SK-N-DZ (cell line): ENCODE measurements at regions not wholly inside any gene's neighbourhood (a gene's known extent, or its start where the extent isn't known, plus 50 kb on each side); places are given as distances from the start of the nearest gene placed in this dataset.

Experiments
- DNase-seq: peaks from one replicate; pipeline ENCODE4 v3.0.0-alpha.2; 2015; ENCODE audit warnings: low spot score
- small RNA-seq, 2 experiments: library from RNA; depleted of rRNA; stranded (forward); fragments of <200 nt; gene quantifications; one replicate each; pipeline ENCODE3, GENCODE V24; 2014

DNA sequence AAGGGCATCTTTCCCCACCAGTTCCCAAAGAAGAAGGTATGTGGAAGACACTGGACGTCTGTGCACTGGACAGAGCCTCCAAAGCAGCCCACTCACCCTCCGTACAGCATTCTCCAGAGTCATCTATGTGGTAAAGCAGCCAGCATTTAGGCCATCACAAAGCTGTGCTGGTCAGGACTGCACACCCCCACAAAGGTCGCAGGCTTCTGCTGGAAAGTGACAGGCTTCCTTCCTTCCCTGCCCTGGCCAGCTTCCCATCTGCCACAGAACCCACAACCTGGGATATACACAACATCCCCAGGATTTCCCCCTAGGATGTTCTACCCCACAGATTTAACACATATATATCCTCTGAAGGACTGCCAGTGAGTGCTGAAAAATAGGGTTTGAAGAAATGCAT, 64.6 kb upstream of the GALNT15 start:
- no peak for DNase-seq

DNA sequence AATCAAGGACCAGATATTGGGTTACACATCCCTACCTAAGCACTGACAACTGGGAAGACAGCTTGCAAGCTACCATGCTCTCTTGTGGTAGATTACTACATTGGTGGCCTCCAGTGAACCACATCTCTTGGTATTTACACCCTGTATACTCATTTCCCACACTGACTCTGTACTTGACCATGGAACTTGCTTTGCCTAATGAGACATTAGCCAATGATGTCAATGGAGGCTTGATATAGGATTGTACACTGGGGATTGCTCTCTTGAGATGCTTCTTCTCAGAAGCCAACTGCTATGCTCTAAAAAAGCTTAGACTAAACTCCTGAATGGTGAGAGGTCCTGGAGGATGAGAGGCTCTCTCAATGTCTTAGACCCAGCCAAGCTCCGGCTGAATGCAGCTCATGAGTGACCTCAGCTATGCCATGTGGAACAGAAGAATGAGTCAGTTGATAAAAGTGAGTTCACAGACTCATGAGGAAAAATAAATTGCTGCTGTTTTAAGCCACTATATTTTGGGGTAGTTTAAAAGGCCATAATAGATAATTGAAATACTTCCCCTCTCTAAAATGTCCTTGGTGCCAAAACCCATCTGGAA, 61.5 kb upstream of the GALNT15 start:
- DNase-seq = no peak

DNA sequence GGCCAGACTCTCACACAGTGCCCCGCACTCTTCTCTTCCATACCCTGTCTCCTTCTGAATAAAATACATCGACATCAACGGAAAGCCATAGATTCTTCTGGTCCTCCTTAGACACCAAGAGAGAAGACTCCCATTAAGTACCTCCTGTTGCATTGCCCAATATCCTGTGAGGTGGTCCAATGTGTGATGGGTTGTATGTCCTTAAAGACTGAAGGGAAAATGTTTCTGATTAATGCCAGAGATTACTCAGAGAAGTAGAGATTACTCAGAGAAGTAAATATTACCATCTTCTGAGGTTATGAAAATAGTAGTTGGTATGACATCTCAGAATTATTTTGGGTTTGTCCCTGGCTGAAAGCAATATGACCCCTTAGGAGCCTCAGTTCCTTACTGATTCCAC, 60.8 kb upstream of the GALNT15 start:
- DNase-seq = no peak

DNA sequence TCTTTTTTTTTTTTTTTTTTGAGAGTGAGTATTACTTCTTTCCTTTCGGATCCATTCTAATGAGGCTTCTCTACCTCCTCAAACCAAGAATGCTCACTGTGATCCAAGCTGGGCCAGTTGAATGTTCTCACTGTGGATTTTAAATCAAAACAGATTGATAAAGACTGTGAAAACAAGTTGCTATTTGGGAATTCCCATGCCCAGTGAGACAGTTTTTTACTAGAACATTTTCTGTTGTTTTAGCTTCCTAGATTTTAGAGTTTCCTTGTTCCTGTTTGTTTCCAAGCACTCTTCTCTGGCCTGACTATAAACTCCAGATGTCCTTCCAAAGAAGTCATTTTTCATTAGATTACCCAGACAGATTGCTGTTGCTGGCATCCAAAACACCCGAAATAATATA, 60.1 kb upstream of the GALNT15 start:
- DNase-seq = peak; percentile 28

DNA sequence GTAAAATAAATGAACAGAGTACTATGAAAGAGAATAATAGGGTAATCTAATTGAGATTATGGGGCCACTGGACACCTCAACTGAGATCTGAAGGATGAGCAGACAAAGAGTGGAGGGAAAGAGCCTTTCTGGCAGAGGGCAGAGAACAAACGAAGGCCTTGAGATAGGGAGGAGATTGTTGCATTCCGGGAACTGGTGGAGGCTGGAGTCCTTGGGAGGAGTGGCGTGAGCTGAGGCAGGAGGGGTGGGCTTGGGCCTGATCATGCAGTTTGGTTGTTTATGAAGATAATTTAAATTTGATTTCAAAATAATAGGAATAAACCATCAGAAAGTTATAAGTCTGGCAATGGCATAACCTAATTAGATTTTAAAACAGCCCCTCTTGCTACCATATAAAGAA, 59.5 kb upstream of the GALNT15 start:
- peak; percentile 35 for DNase-seq

DNA sequence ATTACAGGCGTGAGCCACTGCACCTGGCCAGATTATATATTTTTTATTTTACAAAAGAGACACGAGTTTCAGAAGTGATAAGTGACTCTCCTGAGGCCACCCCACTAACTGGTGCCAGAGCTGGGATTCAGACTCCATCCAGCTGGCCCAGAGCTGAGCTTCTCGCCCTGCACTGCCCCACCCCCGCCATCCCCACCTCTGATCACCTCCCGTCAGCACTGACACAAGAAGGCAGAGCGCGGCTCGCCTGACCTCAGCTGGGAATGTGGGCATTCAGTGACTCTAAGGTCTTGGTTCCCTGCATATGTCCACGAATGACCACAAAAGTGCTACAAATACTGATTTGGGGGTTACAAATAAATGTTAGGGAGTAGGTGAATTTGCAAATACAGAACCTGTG, 56.1 kb upstream of the GALNT15 start:
- no peak for DNase-seq

DNA sequence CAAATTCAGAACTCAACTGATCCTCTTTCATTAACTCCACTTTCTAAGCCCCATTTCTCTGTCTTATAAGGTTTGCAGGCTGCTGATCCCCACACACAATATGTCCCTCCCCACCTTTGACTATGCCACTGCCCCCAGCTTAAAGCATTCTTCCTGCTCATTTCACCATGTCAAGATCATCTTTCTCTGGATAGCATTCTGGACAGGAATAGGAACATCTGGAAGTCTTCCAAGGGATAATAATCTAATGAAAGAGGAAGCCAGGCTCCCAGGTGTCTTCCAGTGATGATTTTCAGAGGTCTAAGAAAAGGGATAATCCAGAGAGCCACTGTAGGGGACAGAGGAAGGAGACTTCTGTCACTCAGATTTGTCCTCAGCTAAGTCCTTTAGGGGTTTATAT, 54.6 kb upstream of the GALNT15 start:
- DNase-seq = peak; percentile 63

DNA sequence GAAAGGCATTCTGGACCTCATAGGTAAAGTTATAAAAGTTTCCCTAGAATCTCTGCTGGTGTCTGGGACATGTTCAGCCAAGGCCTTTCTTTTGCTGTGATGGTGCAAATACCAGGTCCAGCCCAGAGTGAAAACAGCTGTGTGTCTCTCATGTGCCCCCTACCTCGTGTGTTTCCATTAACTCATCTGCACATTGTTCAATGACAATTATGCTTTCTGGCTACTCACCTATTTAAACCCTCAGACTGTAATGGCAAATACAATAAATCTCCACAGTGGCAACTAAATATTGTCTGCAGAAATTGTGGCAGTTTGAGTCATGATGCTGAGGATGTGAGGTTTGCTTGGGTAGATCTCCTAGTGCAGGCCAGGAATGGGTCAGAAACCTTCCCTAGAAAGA, 53.1 kb upstream of the GALNT15 start:
- DNase-seq = no peak

DNA sequence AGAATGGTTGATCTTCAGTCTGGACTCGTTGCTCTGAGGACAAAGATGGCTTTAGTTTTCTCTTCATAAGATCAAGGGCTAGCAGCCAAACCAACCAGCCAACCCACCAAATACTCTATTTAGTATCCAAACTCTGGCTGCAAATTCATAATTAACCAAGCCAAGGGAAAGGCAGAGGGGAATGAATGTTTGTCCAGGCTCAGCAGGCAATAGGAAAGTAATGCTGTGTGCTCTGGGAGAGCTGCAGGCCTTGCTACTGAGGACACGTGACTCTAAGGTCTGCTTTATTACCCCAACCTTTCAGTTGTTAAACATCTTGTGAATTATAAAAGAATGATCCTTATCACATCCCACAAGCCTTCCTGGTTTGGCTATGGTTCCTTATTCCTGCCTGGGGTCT, 52.3 kb upstream of the GALNT15 start:
- DNase-seq = no peak

DNA sequence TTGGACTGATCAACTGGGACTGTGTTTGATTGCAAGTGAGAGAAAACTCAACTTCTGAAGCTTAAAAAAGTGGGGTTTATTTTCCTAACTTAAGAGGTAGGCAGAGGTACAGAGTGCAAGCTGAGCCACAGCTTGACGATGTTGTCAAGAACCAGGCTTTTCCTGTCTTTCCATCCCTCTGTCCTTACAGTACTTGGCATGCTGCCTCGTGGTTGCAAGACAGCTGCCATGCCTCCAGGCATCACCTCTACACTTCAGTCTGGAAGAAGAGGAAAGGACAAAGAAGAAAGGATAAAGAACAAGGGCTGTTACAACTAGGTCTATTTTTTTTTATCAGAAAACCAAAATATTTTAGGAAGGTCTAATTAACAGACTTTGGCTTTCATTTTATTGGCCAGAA, 51.8 kb upstream of the GALNT15 start:
- DNase-seq = no peak

DNA sequence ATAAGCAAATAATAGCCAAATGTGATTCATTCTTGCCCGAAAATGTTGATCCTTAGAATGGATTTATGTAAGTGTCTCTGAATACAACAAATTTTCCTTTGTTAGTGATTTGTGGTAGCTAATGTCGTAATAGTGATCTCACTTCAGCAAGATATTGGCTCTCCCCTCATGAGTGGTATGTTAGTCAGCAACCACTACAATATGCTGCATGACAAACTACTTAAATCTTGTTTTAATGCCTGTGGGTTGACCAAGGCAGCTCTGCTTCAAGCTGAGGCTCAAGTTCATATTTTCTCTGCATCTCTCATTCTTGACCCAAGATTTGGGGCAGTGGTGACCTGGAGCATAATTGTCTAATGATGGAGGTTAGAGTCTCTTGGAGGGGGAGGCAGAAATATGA, 49.8 kb upstream of the GALNT15 start:
- DNase-seq = no peak

Small RNA genes lying in the stretch of these regions (small RNA-seq; reads per million reads assigned to genes)
- gene MIR563 = 0 reads per million in 2 experiments
